Endothelial cell of umbilical vein (primary cell): ENCODE measurements at regions not wholly inside any gene's neighbourhood (a gene's known extent, or its start where the extent isn't known, plus 50 kb on each side); places are given as distances from the start of the nearest gene placed in this dataset.
"Not testable (repeated sequence)": the region's sequence is repeated elsewhere in the genome, so short reads cannot be mapped to it uniquely, and the experiment has no call there.

Experiments used
- BruUV-seq: library from RNA; stranded (reverse); fragments of 400-500 nt; replicated peaks from 2 replicates; lab custom pipeline; 2021; lab: Mats Ljungman, UMichigan
- CTCF ChIA-PET: fragments of 300-600, 350-600 bp; sonication (Branson Sonifier 250); formaldehyde crosslinking; loops from one replicate; lab custom pipeline; 2021; ENCODE audit warnings: antibody characterized with exemption, inconsistent platforms; lab: Charles Lee
- POLR2A ChIA-PET: fragments of 300-600, 350-600 bp; sonication (Branson Sonifier 250); formaldehyde crosslinking; loops from one replicate; lab custom pipeline; 2021; ENCODE audit warnings: antibody characterized with exemption, inconsistent platforms; lab: Charles Lee
- DNase-seq: peaks from one replicate; pipeline ENCODE4 v3.0.0-alpha.2; 2011; ENCODE audit warnings: low read depth, low spot score
- FAIRE-seq: peaks from 2 replicates; lab custom pipeline; 2011; peaks lifted over from hg19 to GRCh38; lab: Jason Lieb, UNC
- H2AFZ ChIP-seq: 2 replicates; pipeline ENCODE4 v1.6.0; 2012; ENCODE audit warnings: low read depth, low read length, control low read depth, inconsistent platforms
- H3K27ac ChIP-seq: 2 replicates; pipeline ENCODE4 v1.5.1; 2011; ENCODE audit warnings: low read depth, mild to moderate bottlenecking, control low read depth, low read length, moderate library complexity; ENCODE audit not compliant: insufficient read depth
- H3K27me3 ChIP-seq, 2 experiments: 2 replicates each; pipeline versions ENCODE4 v1.6.0 to v1.6.1; 2011; ENCODE audit warnings: low read length in 2 of 2, mixed read lengths in 1 of 2; ENCODE audit not compliant: control insufficient read depth in 2 of 2, insufficient read depth in 2 of 2
- H3K36me3 ChIP-seq, 2 experiments: 2 replicates in 1 of 2; 3 replicates in 1 of 2; pipeline ENCODE4 v1.5.1; 2011; ENCODE audit warnings: low read length in 2 of 2, mild to moderate bottlenecking in 1 of 2, moderate library complexity in 1 of 2; ENCODE audit not compliant: control insufficient read depth in 2 of 2, insufficient read depth in 2 of 2; ENCODE audit errors: extremely low read depth in 1 of 2
- H3K4me1 ChIP-seq: 3 replicates; pipeline ENCODE4 v1.5.1; 2011; ENCODE audit warnings: mild to moderate bottlenecking, low read length; ENCODE audit not compliant: control insufficient read depth, insufficient read depth; ENCODE audit errors: extremely low read depth
- H3K4me2 ChIP-seq: 2 replicates; pipeline ENCODE4 v1.6.1; 2011; ENCODE audit warnings: low read length, control low read depth, mixed read lengths; ENCODE audit not compliant: insufficient read depth
- H3K4me3 ChIP-seq, 3 experiments: fragments of 200-600 bp in 1 of 3; sonication (generic), shearing (Covaris generic) in 1 of 3; replicated peaks in 1 of 3; 2 replicates each; pipeline ENCODE4 v1.5.1; 2011 to 2016; ENCODE audit warnings: control low read depth in 3 of 3, low read length in 3 of 3, mild to moderate bottlenecking in 2 of 3, inconsistent platforms in 1 of 3, low read depth in 1 of 3, moderate library complexity in 1 of 3; ENCODE audit not compliant: insufficient read depth in 1 of 3
- H3K79me2 ChIP-seq: 2 replicates; pipeline ENCODE4 v1.6.0; 2012; ENCODE audit warnings: low read length, inconsistent platforms; ENCODE audit not compliant: control insufficient read depth, insufficient read depth
- H3K9ac ChIP-seq: replicated peaks from 2 replicates; pipeline ENCODE3; 2011; ENCODE audit warnings: low read length, control low read depth; ENCODE audit not compliant: insufficient read depth; ENCODE audit errors: extremely low read depth
- H3K9me1 ChIP-seq: replicated peaks from 3 replicates; pipeline ENCODE4 v1.6.0; 2011; ENCODE audit warnings: mild to moderate bottlenecking, low read length; ENCODE audit not compliant: control insufficient read depth, insufficient read depth; ENCODE audit errors: extremely low read depth
- H3K9me3 ChIP-seq: replicated peaks from 2 replicates; pipeline ENCODE4 v1.5.1; 2012; ENCODE audit warnings: low read length, inconsistent platforms; ENCODE audit not compliant: control insufficient read depth, insufficient read depth
- H4K20me1 ChIP-seq: replicated peaks from 2 replicates; pipeline ENCODE3; 2011; ENCODE audit warnings: mild to moderate bottlenecking, low read length; ENCODE audit not compliant: control insufficient read depth, insufficient read depth; ENCODE audit errors: extremely low read depth
- FOS ChIP-seq: IDR thresholded peaks from 2 replicates; pipeline ENCODE4 v1.6.1; 2011; ENCODE audit warnings: mild to moderate bottlenecking, low read length, moderate library complexity, borderline replicate concordance; ENCODE audit not compliant: insufficient read depth
- GATA2 ChIP-seq: IDR thresholded peaks from 2 replicates; pipeline ENCODE4 v1.7.0; 2011; ENCODE audit warnings: low read depth, mild to moderate bottlenecking, moderate library complexity, mixed read lengths, low read length; ENCODE audit not compliant: insufficient read length, insufficient read depth
- POLR2A ChIP-seq: IDR thresholded peaks from 2 replicates; pipeline ENCODE4 v1.6.1; 2012; ENCODE audit warnings: low read depth, mild to moderate bottlenecking, control low read depth, low read length
- POLR2AphosphoS5 ChIP-seq: IDR thresholded peaks from 2 replicates; pipeline ENCODE4 v1.6.1; 2012; ENCODE audit warnings: low read depth, mild to moderate bottlenecking, control low read depth, low read length, moderate library complexity; ENCODE audit not compliant: insufficient read depth
- dilution Hi-C: fragments of 300-500 bp; cut with MboI; formaldehyde crosslinking; loops from one replicate; pipeline ENCODE4 v1.15.0; 2019; ENCODE audit warnings: low sequenced_read_pairs; ENCODE audit not compliant: extremely low pct_ligation_motif_present
- intact Hi-C: fragments of 100-400 bp; cut with micrococcal nuclease; formaldehyde crosslinking; loops from one replicate; pipeline ENCODE4 v1.10.0; 2022

DNA sequence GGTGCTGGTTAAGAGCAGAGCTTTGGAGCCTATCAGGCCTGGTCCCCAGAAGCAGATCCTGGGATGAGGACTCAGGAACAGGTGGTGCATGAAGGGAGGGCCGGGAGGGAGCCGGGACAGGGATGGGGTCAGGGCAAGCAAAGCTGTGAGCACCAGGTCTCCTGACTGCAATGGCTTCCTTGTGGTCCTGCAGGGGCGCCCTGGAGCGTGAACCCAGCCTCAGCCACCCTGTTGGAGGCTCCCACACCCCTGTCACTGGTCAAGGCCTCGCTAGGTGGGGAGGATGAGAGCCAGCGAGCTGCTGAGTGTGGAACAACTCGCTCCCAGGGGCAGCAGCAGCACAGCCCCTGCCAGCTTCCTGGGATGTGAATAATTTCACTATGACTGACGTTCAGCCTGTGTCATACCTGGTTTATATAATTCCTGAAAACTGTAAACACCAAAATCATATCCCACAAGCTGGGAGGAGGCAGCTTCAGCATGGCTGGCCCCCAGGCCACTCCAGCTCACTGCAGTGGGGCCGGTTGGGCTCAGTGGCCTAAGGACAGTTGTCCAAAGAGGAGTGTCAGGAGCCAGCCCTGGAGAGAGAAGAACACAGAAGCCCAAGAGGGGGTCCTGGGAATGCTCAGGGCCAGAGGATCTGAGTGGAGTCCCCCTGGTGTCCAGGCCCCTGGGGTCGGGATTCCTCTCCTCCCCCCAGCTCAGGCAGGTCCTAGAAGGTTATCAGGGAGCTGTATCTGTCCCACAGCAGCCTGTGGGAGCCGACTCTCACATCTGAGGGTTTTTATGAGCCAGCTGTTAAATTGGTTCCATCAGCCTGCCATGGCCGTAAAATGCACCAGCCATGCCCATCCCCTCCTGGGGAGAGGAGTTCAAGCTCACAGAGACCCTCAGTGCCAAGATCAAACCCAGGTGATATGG lies 272.9 kb downstream of the ADGRD1 start:
- TF ChIP-seq POLR2AphosphoS5 (no peak), POLR2A (no peak), FOS (no peak), GATA2 (no peak)
- H3K9me1 ChIP-seq: no peaks in the 10 kb centered on the region
- H3K36me3 ChIP-seq: no peaks in the 10 kb centered on the region
- no peak overlapping the region for H2AFZ ChIP-seq
- no peaks in the 10 kb centered on the region for H3K4me1 ChIP-seq
- no peaks in the 10 kb centered on the region for H3K9me3 ChIP-seq
- no peak overlapping the region for H3K4me2 ChIP-seq
- ChIA-PET POLR2A (no interaction called here), CTCF (no interaction called here)
- no peak for DNase-seq
- H3K27ac ChIP-seq: no peak overlapping the region
- H3K9ac ChIP-seq: no peak overlapping the region
- dilution Hi-C loops: no loop called here
- H3K27me3 ChIP-seq: no peaks in the 10 kb centered on the region
- intact Hi-C loops: no loop called here
- H4K20me1 ChIP-seq: no peaks in the 10 kb centered on the region
- no peak overlapping the region for H3K4me3 ChIP-seq
- no peaks in the 10 kb centered on the region for H3K79me2 ChIP-seq
- no peak for FAIRE-seq
- no TSS peak for BruUV-seq

DNA sequence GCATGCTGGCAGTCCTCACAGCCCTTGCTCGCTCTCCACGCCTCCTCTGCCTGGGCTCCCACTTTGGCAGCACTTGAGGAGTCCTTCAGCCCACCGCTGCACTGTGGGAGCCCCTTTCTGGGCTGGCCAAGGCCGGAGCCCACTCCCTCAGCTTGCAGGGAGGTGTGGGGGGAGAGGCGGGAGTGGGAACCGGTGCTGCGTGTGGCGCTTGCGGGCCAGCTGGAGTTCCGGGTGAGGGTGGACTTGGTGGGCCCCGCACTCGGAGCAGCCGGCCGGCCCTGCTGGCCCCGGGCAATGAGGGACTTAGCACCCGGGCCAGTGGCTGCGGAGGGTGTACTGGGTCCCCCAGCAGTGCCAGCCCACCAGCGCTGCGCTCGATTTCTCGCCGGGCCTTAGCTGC lies 273.9 kb downstream of the ADGRD1 start:
- H3K27ac ChIP-seq, FAIRE-seq, H3K4me3 ChIP-seq, DNase-seq, intact Hi-C loops, H3K9me3 ChIP-seq, H2AFZ ChIP-seq, H3K9ac ChIP-seq, H3K9me1 ChIP-seq, H3K27me3 ChIP-seq, BruUV-seq, dilution Hi-C loops, H4K20me1 ChIP-seq, H3K4me1 ChIP-seq, CTCF ChIA-PET, POLR2A ChIA-PET, H3K4me2 ChIP-seq, H3K36me3 ChIP-seq, H3K79me2 ChIP-seq: not testable (repeated sequence)

DNA sequence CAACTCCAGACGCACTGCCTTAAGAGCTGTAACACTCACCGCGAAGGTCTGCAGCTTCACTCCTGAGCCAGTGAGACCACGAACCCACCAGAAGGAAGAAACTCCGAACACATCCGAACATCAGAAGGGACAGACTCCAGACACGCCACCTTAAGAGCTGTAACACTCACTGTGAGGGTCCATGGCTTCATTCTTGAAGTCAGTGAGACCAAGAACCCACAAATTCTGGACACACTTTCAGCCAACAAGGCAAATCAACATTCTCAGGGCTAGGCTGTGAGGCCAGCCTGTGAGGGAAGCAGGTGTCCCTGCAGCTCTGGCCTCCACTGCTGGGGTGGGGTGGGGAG lies 275.3 kb downstream of the ADGRD1 start:
- H3K79me2 ChIP-seq, DNase-seq, H2AFZ ChIP-seq, H3K4me1 ChIP-seq, H4K20me1 ChIP-seq, H3K27me3 ChIP-seq, H3K4me2 ChIP-seq, BruUV-seq, H3K4me3 ChIP-seq, POLR2A ChIA-PET, intact Hi-C loops, H3K27ac ChIP-seq, dilution Hi-C loops, FAIRE-seq, H3K9me3 ChIP-seq, CTCF ChIA-PET, H3K9ac ChIP-seq, H3K36me3 ChIP-seq, H3K9me1 ChIP-seq: not testable (repeated sequence)
